ENCODE measurements at regions not wholly inside any gene's neighbourhood (a gene's known extent, or its start where the extent isn't known, plus 50 kb on each side); places are given as distances from the start of the nearest gene placed in this dataset.
"Not testable (repeated sequence)": the region's sequence is repeated elsewhere in the genome, so short reads cannot be mapped to it uniquely, and the experiment has no call there.

GRCh38 chr12:93094222-93094621 lies 165.1 kb upstream of the EEA1 start:
- TF ChIP-seq CTCF, EP300 (IDR thresholded peaks at IDR 0.05): not testable (repeated sequence)

Data from esophagus muscularis mucosa (tissue), 3 donors.